Gastrocnemius medialis (tissue), 4 donors: ENCODE measurements at regions not wholly inside any gene's neighbourhood (a gene's known extent, or its start where the extent isn't known, plus 50 kb on each side); places are given as distances from the start of the nearest gene placed in this dataset.

Experiments used
- ATAC-seq, 2 donors: fragments of 150-250 bp; one replicate each; pipeline ENCODE4 v1.9.1; 2016
- DNase-seq, 2 donors: peaks; one replicate each; pipeline ENCODE4 v3.0.0-alpha.2; 2019
- H3K27ac ChIP-seq, 4 donors: fragments of 200-600 bp; sonication (generic); 1 replicate in 1 of 4; 2 replicates in 3 of 4; pipeline ENCODE4 v1.5.1; 2016 to 2018; ENCODE audit warnings: mild to moderate bottlenecking in 2 of 4, moderate library complexity in 1 of 4
- H3K27me3 ChIP-seq, 3 donors: fragments of 200-600 bp; sonication (generic) in 2 of 3; 1 replicate in 1 of 3; 2 replicates in 2 of 3; pipeline versions ENCODE4 v1.5.1 to v1.6.0; 2016 to 2019; ENCODE audit warnings: mild to moderate bottlenecking in 1 of 3, moderate library complexity in 1 of 3
- H3K36me3 ChIP-seq, 2 donors: fragments of 200-600 bp; sonication (generic) in 1 of 2; one replicate each; pipeline ENCODE4 v1.5.1; 2017 to 2018
- H3K4me1 ChIP-seq, 2 donors: fragments of 200-600 bp; sonication (generic) in 1 of 2; one replicate each; pipeline ENCODE4 v1.5.1; 2016 to 2017; ENCODE audit warnings: mild to moderate bottlenecking in 2 of 2
- H3K4me3 ChIP-seq, 4 donors: fragments of 200-600 bp; sonication (generic) in 3 of 4; 1 replicate in 1 of 4; 2 replicates in 3 of 4; pipeline ENCODE4 v1.5.1; 2016 to 2019; ENCODE audit warnings: mild to moderate bottlenecking in 2 of 4
- H3K9me3 ChIP-seq, 3 donors: fragments of 200-600 bp; sonication (generic) in 2 of 3; 1 replicate in 1 of 3; 2 replicates in 2 of 3; pipeline ENCODE4 v1.5.1; 2016 to 2019
- CTCF ChIP-seq, 5 experiments: fragments of 450-650 bp in 3 of 5; fragments of 200-600 bp in 2 of 5; sonication (generic) in 2 of 5; IDR thresholded peaks in 4 of 5; conservative IDR thresholded peaks in 1 of 5; 1 replicate in 4 of 5; 2 replicates in 1 of 5; pipeline ENCODE4 v1.5.1; 2016 to 2019; ENCODE audit warnings: antibody characterized with exemption in 5 of 5, mild to moderate bottlenecking in 3 of 5, moderate library complexity in 3 of 5
- POLR2A ChIP-seq, 2 donors: fragments of 450-650 bp; IDR thresholded peaks; one replicate each; pipeline ENCODE4 v1.6.1; 2017; ENCODE audit warnings: antibody characterized with exemption in 2 of 2, mild to moderate bottlenecking in 2 of 2, moderate library complexity in 2 of 2
- in situ Hi-C, 4 donors: fragments of 200-750 bp; cut with MboI; loops; one replicate each; pipeline versions ENCODE4 v1.15.0 to v1.8.0; 2017; ENCODE audit warnings: low sequenced_read_pairs in 4 of 4
- intact Hi-C: fragments of 100-400 bp; cut with DNase I; formaldehyde crosslinking; loops from one replicate; pipeline ENCODE4 v1.15.1; 2023; ENCODE audit warnings: low total_unique reads

GRCh38 chr5:13519131-13519530, 425.4 kb downstream of the DNAH5 start:
- in situ Hi-C loops = no loop called here
- DNase-seq (no peak), ATAC-seq (no peak)
- H3K4me1 ChIP-seq = no peaks in the 10 kb centered on the region
- no peak overlapping the region for H3K4me3 ChIP-seq
- H3K27ac ChIP-seq = no peak overlapping the region
- no peaks in the 10 kb centered on the region for H3K36me3 ChIP-seq
- H3K27me3 ChIP-seq = no peaks in the 10 kb centered on the region
- no peaks in the 10 kb centered on the region for H3K9me3 ChIP-seq
- intact Hi-C loops = no loop called here
- TF ChIP-seq POLR2A (IDR thresholded peaks at IDR 0.05) (no peak), CTCF (IDR thresholded peaks at IDR 0.05 in 4 of 5, conservative IDR thresholded peaks at IDR 0.05 in 1 of 5) (no peak)

- ATAC-seq (no peak), DNase-seq (no peak)
- intact Hi-C loops (no loop called here), in situ Hi-C loops (no loop called here)
- H3K27me3 ChIP-seq = no peaks in the 10 kb centered on the region
- no peaks in the 10 kb centered on the region for H3K9me3 ChIP-seq
- TF ChIP-seq CTCF (IDR thresholded peaks at IDR 0.05 in 4 of 5, conservative IDR thresholded peaks at IDR 0.05 in 1 of 5) (no peak), POLR2A (IDR thresholded peaks at IDR 0.05) (no peak)
- no peaks in the 10 kb centered on the region for H3K4me1 ChIP-seq
- no peak overlapping the region for H3K4me3 ChIP-seq
- H3K36me3 ChIP-seq = no peaks in the 10 kb centered on the region
- no peak overlapping the region for H3K27ac ChIP-seq
Measured at GRCh38 chr5:13516195-13516594, 428.3 kb downstream of the DNAH5 start.

DNA sequence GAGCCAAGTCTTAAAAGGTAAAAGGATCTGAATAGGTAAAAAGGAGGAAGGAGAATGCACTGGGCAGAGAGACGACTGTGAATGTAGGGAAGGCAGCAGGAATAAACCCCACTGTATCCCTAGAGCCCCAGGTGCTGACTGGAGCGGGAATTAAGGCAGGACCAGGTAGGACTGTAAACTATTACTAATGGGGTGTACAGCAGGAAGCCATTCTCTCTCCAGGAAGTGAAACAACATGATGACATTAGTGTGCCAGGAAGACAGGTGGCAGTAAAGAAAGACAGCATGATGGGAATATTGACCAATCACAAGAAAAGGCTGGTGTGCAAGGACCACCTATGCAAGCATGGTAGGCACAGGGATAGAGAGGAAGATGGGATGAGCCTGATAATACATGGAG, 433.0 kb downstream of the DNAH5 start:
- H3K27me3 ChIP-seq = no peaks in the 10 kb centered on the region
- ATAC-seq = no peak
- TF ChIP-seq POLR2A (IDR thresholded peaks at IDR 0.05) = no peak
- no peak for TF ChIP-seq CTCF (IDR thresholded peaks at IDR 0.05 in 4 of 5, conservative IDR thresholded peaks at IDR 0.05 in 1 of 5)
- intact Hi-C loops = no loop called here
- no peak overlapping the region for H3K4me3 ChIP-seq
- H3K9me3 ChIP-seq = no peaks in the 10 kb centered on the region
- no peak overlapping the region for H3K27ac ChIP-seq
- in situ Hi-C loops = no loop called here
- H3K4me1 ChIP-seq = no peaks in the 10 kb centered on the region
- no peak for DNase-seq
- H3K36me3 ChIP-seq = no peaks in the 10 kb centered on the region

DNA sequence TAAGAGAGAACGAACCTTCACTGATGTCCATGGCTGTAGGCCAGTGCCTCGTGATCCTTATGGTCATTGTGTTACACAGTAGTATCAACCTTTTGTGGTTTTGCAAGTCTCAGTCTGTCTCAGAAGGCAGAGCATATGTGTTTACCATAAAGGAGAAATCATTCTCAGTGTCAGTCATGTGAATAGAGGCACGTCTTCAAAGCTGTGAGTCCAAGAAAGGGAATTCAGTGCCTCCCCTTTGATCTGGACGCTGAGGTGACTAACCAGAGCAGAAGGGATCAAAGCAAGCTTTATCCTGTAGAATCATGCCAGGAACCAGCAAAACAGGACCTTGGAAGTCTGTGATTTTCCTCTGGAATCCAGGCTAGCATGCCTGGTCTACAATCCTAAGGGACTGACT, 433.9 kb downstream of the DNAH5 start:
- intact Hi-C loops = no loop called here
- ATAC-seq = no peak
- no peak for DNase-seq

More for the DNA sequence above, 433.9 kb downstream of the DNAH5 start:
- in situ Hi-C loops = no loop called here
- Histone ChIP-seq H3K9me3 (no peaks in the 10 kb centered on the region), H3K27ac (no peak overlapping the region), H3K4me3 (no peak overlapping the region), H3K27me3 (no peaks in the 10 kb centered on the region), H3K36me3 (no peaks in the 10 kb centered on the region), H3K4me1 (no peaks in the 10 kb centered on the region)
- TF ChIP-seq CTCF (IDR thresholded peaks at IDR 0.05 in 4 of 5, conservative IDR thresholded peaks at IDR 0.05 in 1 of 5) (no peak), POLR2A (IDR thresholded peaks at IDR 0.05) (no peak)
